Right lobe of liver (tissue), 4 donors: ENCODE measurements at regions not wholly inside any gene's neighbourhood (a gene's known extent, or its start where the extent isn't known, plus 50 kb on each side); places are given as distances from the start of the nearest gene placed in this dataset.

ENCODE experiments used
- POLR2A ChIP-seq: fragments of 450-650 bp; IDR thresholded peaks from one replicate; pipeline ENCODE4 v1.6.1; 2017; ENCODE audit warnings: antibody characterized with exemption, mild to moderate bottlenecking
- TF ChIP-seq, protein P1 (sequence below), 4 donors: fragments of 200-600 bp in 3 of 4; fragments of 450-650 bp in 1 of 4; IDR thresholded peaks; one replicate each; pipeline versions ENCODE4 v1.5.1 to v1.8.0; 2016 to 2022; ENCODE audit warnings: antibody characterized with exemption in 4 of 4, mild to moderate bottlenecking in 2 of 4
- donor health status: DM: no; HTN: no; CAD: no.
- donor health status: DM: no; HTN: no; CAD: no.
- donor health status: DM: no; HTN: yes; CAD: no.

DNA sequence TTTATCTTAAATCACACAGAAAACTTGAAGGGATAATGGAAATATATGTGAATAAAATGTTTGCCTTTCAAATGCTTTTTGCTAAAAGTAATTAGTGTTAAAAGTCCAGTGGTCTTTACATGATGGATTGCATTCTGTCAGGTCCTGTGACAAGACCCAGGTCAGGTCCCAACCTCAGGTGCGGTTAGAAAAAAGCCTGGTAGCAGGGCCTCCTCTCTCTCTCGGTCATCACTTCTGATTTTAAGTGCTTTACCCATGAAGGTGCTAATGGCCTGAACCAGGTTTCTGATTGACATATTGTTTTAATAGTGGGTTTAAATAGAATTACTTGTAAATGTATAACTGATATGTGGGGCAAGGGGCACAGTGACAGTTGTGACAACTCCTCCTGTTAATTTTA, 736.3 kb downstream of the POM121L12 start:
- TF ChIP-seq, protein P1, sequence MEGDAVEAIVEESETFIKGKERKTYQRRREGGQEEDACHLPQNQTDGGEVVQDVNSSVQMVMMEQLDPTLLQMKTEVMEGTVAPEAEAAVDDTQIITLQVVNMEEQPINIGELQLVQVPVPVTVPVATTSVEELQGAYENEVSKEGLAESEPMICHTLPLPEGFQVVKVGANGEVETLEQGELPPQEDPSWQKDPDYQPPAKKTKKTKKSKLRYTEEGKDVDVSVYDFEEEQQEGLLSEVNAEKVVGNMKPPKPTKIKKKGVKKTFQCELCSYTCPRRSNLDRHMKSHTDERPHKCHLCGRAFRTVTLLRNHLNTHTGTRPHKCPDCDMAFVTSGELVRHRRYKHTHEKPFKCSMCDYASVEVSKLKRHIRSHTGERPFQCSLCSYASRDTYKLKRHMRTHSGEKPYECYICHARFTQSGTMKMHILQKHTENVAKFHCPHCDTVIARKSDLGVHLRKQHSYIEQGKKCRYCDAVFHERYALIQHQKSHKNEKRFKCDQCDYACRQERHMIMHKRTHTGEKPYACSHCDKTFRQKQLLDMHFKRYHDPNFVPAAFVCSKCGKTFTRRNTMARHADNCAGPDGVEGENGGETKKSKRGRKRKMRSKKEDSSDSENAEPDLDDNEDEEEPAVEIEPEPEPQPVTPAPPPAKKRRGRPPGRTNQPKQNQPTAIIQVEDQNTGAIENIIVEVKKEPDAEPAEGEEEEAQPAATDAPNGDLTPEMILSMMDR (IDR thresholded peaks at IDR 0.05), result no peak
- no peak for TF ChIP-seq POLR2A
